ENCODE measurements at regions not wholly inside any gene's neighbourhood (a gene's known extent, or its start where the extent isn't known, plus 50 kb on each side); places are given as distances from the start of the nearest gene placed in this dataset.
"Not testable (repeated sequence)": the region's sequence is repeated elsewhere in the genome, so short reads cannot be mapped to it uniquely, and the experiment has no call there.

DNA sequence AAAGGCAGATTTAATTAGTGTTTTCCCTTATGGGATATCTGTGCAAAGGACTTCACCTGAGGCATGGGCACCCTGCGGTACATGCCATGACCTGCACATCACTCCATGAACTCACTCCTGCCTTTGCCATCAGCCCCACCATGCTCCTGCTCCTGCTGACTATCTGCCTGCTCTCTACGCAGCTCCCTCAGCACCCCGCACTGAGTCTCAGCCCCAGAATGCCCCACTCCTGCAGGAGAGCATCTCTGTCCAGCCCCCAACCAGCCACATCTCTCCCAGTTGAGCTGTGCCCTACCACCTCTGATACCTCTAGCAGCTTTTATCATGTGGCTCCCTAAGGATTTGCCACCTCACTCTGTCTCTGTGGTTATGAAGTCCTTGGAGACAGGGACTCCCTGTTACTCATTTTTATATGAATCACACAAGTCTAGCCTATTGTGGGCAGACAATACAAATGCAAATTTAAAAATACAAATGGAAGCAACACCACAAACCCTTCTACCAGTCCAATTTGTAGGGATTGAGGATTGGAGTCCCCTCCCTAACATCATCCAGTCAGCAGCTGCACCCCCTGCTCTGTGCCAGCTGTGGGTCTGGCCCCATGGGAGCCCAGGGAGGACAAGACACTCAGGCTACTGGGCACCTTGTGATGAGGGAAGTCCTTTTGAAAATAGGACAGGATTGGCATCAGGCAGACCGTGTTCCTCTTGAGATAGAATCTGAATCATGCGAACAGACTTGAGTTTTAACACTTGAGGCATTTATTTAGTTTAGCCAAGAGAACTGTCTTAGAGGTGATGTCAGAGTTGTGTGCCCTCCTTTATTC is 689.6 kb upstream of the HS6ST1 start:
- DNase-seq (ENCODE audit: low read depth in 4 of 4, low spot score in 3 of 4): no peak

DNA sequence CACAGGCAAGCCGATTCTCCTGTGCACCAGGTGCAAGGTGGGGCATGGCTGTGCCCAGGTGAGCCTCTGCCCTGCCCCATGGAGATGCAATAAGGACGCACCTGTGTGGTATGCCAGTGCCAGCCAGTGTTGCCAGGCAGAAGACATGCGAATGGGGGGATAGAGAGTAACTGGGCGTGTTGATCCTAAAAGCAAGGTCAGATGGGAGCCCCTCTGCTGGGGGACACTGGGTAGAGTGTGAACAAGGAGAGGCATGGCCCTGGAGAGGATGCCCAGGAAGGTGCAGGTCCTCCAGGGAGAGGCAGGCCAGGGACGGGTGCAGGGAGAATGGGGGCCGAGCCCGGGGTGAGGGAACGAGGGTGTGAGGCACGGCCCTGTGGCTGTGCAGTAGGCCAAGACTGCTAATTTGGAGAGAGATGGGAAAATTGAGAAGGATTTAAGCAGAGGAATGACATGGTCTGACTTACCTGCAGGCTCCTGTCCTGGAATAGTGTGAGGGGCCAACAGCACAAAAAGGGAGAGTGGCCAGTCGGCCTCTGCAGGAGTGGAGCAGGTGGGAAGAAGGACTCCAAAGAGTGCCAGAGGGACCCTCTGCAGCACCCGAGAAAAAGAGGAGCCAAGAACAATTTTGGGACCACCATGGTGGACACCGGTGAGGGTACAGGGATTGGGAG is 690.4 kb upstream of the HS6ST1 start:
- no peak for DNase-seq (ENCODE audit: low read depth in 4 of 4, low spot score in 3 of 4)

GRCh38 chr2:129009555-129010146 is 691.0 kb upstream of the HS6ST1 start:
- no peak for DNase-seq (ENCODE audit: low read depth in 4 of 4, low spot score in 3 of 4)

GRCh38 chr2:129010262-129010661 is 691.6 kb upstream of the HS6ST1 start:
- no peak for DNase-seq (ENCODE audit: low read depth in 4 of 4, low spot score in 3 of 4)

GRCh38 chr2:129011466-129012061 is 692.9 kb upstream of the HS6ST1 start:
- no peak for DNase-seq (ENCODE audit: low read depth in 4 of 4, low spot score in 3 of 4)

DNA sequence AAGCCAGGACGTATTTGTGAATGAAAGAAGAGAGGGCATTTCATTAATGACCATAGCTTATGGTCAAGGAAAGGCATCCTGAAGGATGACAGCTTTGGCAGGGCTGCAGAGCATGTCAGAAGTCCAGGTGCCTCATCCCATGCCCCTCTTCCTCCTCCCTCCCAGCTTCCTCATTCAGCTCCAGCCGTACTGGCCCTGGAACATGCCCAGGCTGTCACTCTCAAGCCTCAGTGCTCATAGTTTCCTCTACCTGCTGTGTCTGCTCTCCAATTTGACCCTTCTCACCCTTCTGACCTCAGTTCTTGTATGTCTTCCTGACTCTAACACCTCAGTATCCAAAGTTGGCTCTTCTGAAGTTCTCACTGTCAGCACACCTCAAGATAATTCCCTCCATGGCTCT is 695.8 kb upstream of the HS6ST1 start:
- DNase-seq (ENCODE audit: low read depth in 4 of 4, low spot score in 3 of 4): no peak

- no peak for DNase-seq (ENCODE audit: low read depth in 4 of 4, low spot score in 3 of 4)
Measured at GRCh38 chr2:129015397-129016285, 697.0 kb upstream of the HS6ST1 start.

DNA sequence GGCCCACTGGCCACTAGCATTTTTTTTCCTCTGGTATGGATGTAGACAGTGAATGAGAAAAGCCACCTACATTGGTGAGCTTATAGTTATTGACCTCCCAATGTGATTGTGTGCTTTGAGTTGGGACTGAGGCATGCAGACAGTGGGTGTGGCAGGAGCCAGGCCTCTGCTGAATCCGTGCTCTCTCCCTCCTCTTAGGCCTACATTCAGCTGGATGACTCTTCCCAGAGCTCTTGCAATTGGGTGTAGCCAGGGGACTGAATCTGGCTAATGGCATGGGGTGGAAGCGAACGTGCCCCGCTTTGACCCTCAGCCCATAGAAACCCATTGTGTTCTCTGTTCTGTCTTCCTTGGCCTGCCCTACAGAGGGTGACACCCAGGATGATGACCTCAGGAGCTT is 698.3 kb upstream of the HS6ST1 start:
- no peak for DNase-seq (ENCODE audit: low read depth in 4 of 4, low spot score in 3 of 4)

GRCh38 chr2:129024796-129025195 is 706.1 kb upstream of the HS6ST1 start:
- no peak for DNase-seq (ENCODE audit: low read depth in 4 of 4, low spot score in 3 of 4)

GRCh38 chr2:129035992-129036391 is 717.3 kb upstream of the HS6ST1 start:
- DNase-seq (ENCODE audit: low read depth in 4 of 4, low spot score in 3 of 4): no peak

GRCh38 chr2:129043677-129044076 is 725.0 kb upstream of the HS6ST1 start:
- DNase-seq (ENCODE audit: low read depth in 4 of 4, low spot score in 3 of 4): not testable (repeated sequence)

DNA sequence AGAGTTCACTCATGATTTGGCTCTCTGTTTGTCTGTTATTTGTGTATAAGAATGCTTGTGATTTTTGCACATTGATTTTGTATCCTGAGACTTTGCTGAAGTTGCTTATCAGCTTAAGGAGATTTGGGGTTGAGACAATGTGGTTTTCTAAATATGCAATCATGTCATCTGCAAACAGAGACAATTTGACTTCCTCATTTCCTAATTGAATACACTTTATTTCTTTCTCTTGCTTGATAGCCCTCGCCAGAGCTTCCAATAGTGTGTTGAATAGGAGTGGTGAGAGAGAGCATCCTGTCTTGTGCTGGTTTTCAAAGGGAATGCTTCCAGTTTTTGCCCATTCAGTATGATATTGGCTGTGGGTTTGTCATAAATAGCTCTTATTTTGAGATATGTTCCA is 727.8 kb upstream of the HS6ST1 start:
- not testable (repeated sequence) for DNase-seq (ENCODE audit: low read depth in 4 of 4, low spot score in 3 of 4)

GRCh38 chr2:129050101-129050500 is 731.4 kb upstream of the HS6ST1 start:
- DNase-seq (ENCODE audit: low read depth in 4 of 4, low spot score in 3 of 4): no peak

DNA sequence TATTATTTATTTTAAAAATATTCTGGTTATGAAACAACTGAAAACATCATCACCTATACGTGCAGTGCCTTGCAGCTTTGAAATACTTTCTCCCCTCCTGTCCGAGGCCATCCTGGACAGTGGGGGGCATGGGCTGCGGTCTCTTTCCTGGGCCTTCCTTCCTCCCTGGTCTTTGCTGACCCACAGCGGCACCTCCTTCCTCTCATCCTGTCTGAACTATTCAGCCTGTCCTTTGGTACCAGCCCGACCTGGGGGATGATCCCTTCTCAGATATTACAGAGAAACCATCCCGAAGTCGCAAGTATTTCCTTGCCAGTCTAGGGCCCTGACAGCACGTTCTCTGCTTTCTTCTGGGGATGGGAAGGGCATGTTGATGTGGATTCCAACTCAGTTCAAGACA is 736.6 kb upstream of the HS6ST1 start:
- no peak for DNase-seq (ENCODE audit: low read depth in 4 of 4, low spot score in 3 of 4)

DNA sequence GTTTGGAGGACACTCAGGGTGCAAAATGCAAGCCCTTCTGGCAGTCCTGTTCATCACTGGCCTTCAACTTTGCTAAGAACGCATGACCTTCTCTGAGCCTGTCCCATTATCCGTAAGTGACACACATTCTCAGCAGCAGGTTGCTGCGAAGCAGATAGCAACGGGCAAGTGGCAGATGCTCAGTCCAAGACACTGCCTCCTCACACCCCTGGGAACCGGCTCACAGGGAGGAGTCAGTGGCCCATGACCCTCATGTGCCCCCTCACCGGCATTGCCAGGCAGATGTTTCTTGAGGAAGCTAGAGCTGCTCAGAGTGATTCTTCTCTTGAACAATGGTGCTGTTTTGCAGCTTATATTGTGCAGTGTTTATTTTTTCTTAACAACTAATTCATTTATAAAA is 737.2 kb upstream of the HS6ST1 start:
- no peak for DNase-seq (ENCODE audit: low read depth in 4 of 4, low spot score in 3 of 4)

DNA sequence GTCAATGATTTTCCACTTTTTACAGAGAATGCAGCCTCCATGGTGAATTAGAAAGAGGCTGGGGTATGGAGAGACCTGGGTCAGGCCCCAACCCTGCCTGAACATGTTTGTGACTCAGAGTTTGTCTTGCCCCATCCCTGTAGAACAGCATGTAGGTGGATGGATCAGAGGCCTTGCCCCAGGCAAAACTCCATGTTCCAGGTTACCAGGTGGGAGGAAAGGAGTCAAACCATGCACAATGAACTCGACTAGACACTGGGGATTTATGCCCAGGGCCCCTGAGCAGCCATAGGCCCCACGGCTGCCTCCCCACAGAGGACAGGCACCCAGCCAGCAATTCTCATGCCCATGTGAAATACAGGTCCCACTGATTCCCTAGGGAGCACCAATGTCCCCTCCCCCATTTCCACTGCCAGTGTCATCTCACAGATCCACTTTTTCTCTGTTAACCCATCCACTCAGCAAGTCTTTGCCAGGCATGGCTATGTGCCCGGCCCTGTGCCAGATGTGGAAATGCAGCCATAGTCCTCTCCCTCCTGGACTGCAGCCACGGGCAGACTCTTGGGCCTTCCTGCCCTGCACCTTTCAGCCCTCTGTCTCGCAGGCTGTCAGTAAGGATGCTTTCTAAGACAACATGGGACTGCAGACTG is 737.8 kb upstream of the HS6ST1 start:
- no peak for DNase-seq (ENCODE audit: low read depth in 4 of 4, low spot score in 3 of 4)

DNA sequence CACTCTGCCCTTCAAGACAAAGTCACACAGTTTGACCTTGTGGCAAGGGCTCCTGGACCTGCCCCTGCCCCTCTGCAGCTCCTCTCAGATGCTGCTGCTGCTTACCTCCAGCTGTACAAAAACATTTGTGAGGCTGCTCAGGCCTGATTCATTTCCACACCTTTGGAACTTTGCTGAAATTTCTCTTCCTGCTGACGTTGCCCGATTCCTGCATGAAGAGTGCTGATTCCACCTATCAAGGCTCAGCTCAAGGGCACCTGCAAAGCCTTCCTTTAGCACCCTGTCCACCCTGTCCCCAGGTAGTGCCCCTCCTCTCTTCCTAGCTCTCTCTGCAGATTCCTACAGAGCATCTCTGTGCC is 738.3 kb upstream of the HS6ST1 start:
- no peak for DNase-seq (ENCODE audit: low read depth in 4 of 4, low spot score in 3 of 4)

GRCh38 chr2:129058981-129059380 is 740.3 kb upstream of the HS6ST1 start:
- no peak for DNase-seq (ENCODE audit: low read depth in 4 of 4, low spot score in 3 of 4)

- no peak for DNase-seq (ENCODE audit: low read depth in 4 of 4, low spot score in 3 of 4)
Measured at GRCh38 chr2:129059476-129059875, 740.8 kb upstream of the HS6ST1 start.
